BLaER1 treated with 17β-estradiol and CSF1 and Interleukin-3, amounts not matched to agents 10 nM and 100 nM (cell line): ENCODE measurements at regions not wholly inside any gene's neighbourhood (a gene's known extent, or its start where the extent isn't known, plus 50 kb on each side); places are given as distances from the start of the nearest gene placed in this dataset.
A peak's percentile ranks its signal among the peaks of the same experiment; 100 is the strongest.

ENCODE experiments used
- H3K27ac ChIP-seq, 11 experiments: shearing (Covaris generic); formaldehyde crosslinking; 2 replicates each; pipeline ENCODE4 v1.8.1; 2022
- H3K27me3 ChIP-seq, 11 experiments: shearing (Covaris generic); formaldehyde crosslinking; 2 replicates each; pipeline ENCODE4 v1.8.1; 2022
- H3K36me3 ChIP-seq, 11 experiments: shearing (Covaris generic); formaldehyde crosslinking; 2 replicates each; pipeline ENCODE4 v1.8.1; 2022
- H3K4me1 ChIP-seq, 10 experiments: shearing (Covaris generic); formaldehyde crosslinking; 2 replicates each; pipeline ENCODE4 v1.8.1; 2022
- H3K4me2 ChIP-seq, 11 experiments: shearing (Covaris generic); formaldehyde crosslinking; 2 replicates each; pipeline ENCODE4 v1.8.1; 2022
- H3K4me3 ChIP-seq, 10 experiments: shearing (Covaris generic); formaldehyde crosslinking; 2 replicates each; pipeline ENCODE4 v1.8.1; 2022
- H3K9ac ChIP-seq, 11 experiments: shearing (Covaris generic); formaldehyde crosslinking; 2 replicates each; pipeline ENCODE4 v1.8.1; 2022
- H3K9me3 ChIP-seq, 11 experiments: shearing (Covaris generic); formaldehyde crosslinking; replicated peaks in 1 of 11; 2 replicates each; pipeline ENCODE4 v1.8.1; 2022
- H4K20me1 ChIP-seq, 11 experiments: shearing (Covaris generic); formaldehyde crosslinking; 2 replicates each; pipeline ENCODE4 v1.8.1; 2022
- Cebpa-rat ChIP-seq, 11 experiments: shearing (Covaris generic); IDR thresholded peaks; 2 replicates each; pipeline ENCODE4 v1.8.1; 2022

GRCh38 chr5:82839881-82840280, 237.3 kb downstream of the TMEM167A start:
- H3K9ac ChIP-seq: no peak overlapping the region
- H3K27ac ChIP-seq: no peak overlapping the region
- no peak for TF ChIP-seq Cebpa-rat (IDR thresholded peaks at IDR 0.05)
- H3K9me3 ChIP-seq: peaks cover 17 to 25% (median 22%) of the 10 kb centered on the region in 11 experiments
- no peak overlapping the region for H3K4me2 ChIP-seq
- H3K4me3 ChIP-seq: no peak overlapping the region
- H3K27me3 ChIP-seq: no peaks in the 10 kb centered on the region
- peaks cover 0 to 10% (median 4%) of the 10 kb centered on the region in 10 experiments; a peak in 7 of 20 replicates for H3K4me1 ChIP-seq
- 0 out of 22 replicates have a peak, but pooled peaks cover 0 to 3% (median 0%) of the 10 kb centered on the region in 11 experiments for H3K36me3 ChIP-seq
- H4K20me1 ChIP-seq: no peaks in the 10 kb centered on the region

DNA sequence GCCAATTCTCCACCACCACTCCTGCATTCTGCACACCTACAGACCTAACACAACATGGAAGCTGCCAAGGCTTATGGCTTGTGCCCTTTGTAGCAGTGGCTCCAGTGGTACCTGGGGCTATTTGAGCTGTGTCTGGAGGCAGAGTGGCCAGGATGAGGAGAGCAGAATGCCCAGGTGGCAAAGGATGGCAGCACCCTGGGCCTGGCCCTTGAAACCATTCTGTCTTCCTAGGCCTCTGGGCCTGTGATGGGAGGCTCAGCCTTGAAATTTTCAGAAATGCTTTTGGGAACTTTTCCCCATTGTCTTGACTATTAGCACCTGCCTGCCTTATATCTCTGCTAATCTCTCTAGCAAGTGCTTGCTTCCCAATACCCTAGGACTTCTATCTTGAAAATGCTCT, 241.7 kb downstream of the TMEM167A start:
- Histone ChIP-seq H3K9me3 (peaks cover 20 to 31% (median 26%) of the 10 kb centered on the region in 11 experiments), H3K27me3 (no peaks in the 10 kb centered on the region), H3K27ac (no peak overlapping the region), H3K4me1 (peaks cover 0 to 10% (median 4%) of the 10 kb centered on the region in 10 experiments; a peak in 7 of 20 replicates), H3K9ac (no peak overlapping the region), H3K4me3 (no peak overlapping the region), H3K4me2 (no peak overlapping the region), H3K36me3 (0 out of 22 replicates have a peak, but pooled peaks cover 0 to 3% (median 0%) of the 10 kb centered on the region in 11 experiments), H4K20me1 (no peaks in the 10 kb centered on the region)
- TF ChIP-seq Cebpa-rat (IDR thresholded peaks at IDR 0.05): no peak

GRCh38 chr5:82834151-82834550, 243.0 kb downstream of the TMEM167A start:
- Histone ChIP-seq H3K36me3 (0 out of 22 replicates have a peak, but pooled peaks cover 0 to 3% (median 0%) of the 10 kb centered on the region in 11 experiments), H3K9me3 (peaks cover 20 to 31% (median 26%) of the 10 kb centered on the region in 11 experiments), H4K20me1 (no peaks in the 10 kb centered on the region), H3K27me3 (no peaks in the 10 kb centered on the region), H3K4me3 (no peak overlapping the region), H3K4me1 (peaks cover 0 to 9% (median 2%) of the 10 kb centered on the region in 10 experiments; a peak in 7 of 20 replicates), H3K4me2 (no peak overlapping the region), H3K9ac (no peak overlapping the region), H3K27ac (no peak overlapping the region)
- TF ChIP-seq Cebpa-rat (IDR thresholded peaks at IDR 0.05): no peak

- Histone ChIP-seq H3K9ac (no peak overlapping the region), H3K9me3 (peaks cover 20 to 31% (median 26%) of the 10 kb centered on the region in 11 experiments), H4K20me1 (no peaks in the 10 kb centered on the region), H3K27ac (no peak overlapping the region), H3K4me2 (no peak overlapping the region), H3K4me1 (no peaks in the 10 kb centered on the region), H3K4me3 (no peak overlapping the region), H3K36me3 (0 out of 22 replicates have a peak, but pooled peaks cover 0 to 3% (median 0%) of the 10 kb centered on the region in 11 experiments), H3K27me3 (no peaks in the 10 kb centered on the region)
- TF ChIP-seq Cebpa-rat (IDR thresholded peaks at IDR 0.05): no peak
These were observed 243.9 kb downstream of the TMEM167A start for GRCh38 chr5:82833277-82833676.

DNA sequence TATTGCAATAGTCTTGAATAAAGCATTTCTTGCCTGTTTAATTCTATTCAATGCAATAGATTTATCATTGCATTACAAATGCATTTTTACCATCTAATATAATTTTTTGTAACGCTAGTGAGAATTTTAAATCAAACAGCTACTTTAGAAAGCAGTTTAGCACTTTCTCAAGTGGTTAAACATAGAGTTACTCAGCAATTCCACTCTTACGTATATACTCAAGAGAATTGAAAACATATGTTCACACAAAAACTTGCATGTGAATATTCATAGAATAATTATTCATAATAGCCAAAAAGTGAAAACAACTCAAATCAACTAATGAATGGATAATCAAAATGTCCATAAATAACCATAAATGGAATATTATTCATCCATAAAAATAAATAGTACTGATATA, 244.7 kb downstream of the TMEM167A start:
- H3K4me3 ChIP-seq: no peak overlapping the region
- no peak overlapping the region for H3K27ac ChIP-seq
- no peaks in the 10 kb centered on the region for H3K4me1 ChIP-seq
- H4K20me1 ChIP-seq: no peaks in the 10 kb centered on the region
- no peak for TF ChIP-seq Cebpa-rat (IDR thresholded peaks at IDR 0.05)
- 0 out of 22 replicates have a peak, but pooled peaks cover 0 to 3% (median 0%) of the 10 kb centered on the region in 11 experiments for H3K36me3 ChIP-seq
- H3K9me3 ChIP-seq: peaks cover 20 to 31% (median 26%) of the 10 kb centered on the region in 11 experiments
- H3K4me2 ChIP-seq: no peak overlapping the region
- no peak overlapping the region for H3K9ac ChIP-seq
- no peaks in the 10 kb centered on the region for H3K27me3 ChIP-seq

DNA sequence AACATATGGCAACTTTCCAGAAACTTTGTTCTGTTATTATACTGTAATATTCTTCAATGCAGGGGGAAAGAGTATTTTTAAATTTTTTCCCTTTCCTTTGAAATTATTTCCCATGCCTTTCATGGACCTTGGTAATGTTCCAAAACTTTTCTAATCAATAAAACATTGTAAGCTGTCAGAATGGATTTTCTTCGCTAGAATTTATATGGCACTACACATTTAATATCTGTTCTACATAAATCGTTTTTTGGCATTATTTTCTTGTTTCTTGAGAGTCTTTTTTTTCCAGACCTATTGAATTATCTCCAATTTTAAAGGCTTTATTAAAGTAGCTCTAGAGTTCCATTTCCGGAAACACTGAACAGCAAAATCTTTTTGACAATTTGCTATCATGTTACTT, 249.0 kb downstream of the TMEM167A start:
- Histone ChIP-seq H3K4me3 (no peak overlapping the region), H4K20me1 (no peaks in the 10 kb centered on the region), H3K27me3 (no peaks in the 10 kb centered on the region), H3K4me1 (no peaks in the 10 kb centered on the region), H3K36me3 (no peaks in the 10 kb centered on the region), H3K9ac (no peak overlapping the region), H3K27ac (no peak overlapping the region), H3K4me2 (no peak overlapping the region), H3K9me3 (peaks cover 0 to 5% (median 0%) of the 10 kb centered on the region in 11 experiments; a peak in 2 of 22 replicates)
- no peak for TF ChIP-seq Cebpa-rat (IDR thresholded peaks at IDR 0.05)

DNA sequence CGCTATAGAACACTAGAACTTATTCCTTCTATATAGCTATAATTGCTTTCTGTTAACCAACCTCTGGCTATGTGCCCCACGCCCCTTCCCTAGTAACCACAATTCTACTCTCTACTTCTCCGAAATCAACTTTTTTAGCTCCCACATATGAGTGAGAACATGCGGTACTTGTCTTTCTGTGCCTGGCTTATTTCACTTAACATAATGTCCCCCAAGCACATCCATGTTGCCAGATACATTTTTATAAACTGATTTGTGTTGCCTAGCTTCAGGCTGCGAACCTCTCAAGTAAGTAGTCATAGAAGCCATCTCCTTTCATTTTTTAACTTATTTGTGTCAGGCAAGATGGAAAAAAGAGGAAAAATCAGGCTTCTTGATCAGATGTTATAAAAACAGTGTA, 249.5 kb downstream of the TMEM167A start:
- H3K27me3 ChIP-seq: no peaks in the 10 kb centered on the region
- no peak overlapping the region for H3K4me3 ChIP-seq
- no peaks in the 10 kb centered on the region for H3K36me3 ChIP-seq
- H3K9ac ChIP-seq: no peak overlapping the region
- no peak overlapping the region for H3K27ac ChIP-seq
- H3K4me1 ChIP-seq: no peaks in the 10 kb centered on the region
- no peak overlapping the region for H3K4me2 ChIP-seq
- peaks cover 0 to 8% (median 0%) of the 10 kb centered on the region in 11 experiments; a peak in 4 of 22 replicates for H3K9me3 ChIP-seq
- H4K20me1 ChIP-seq: no peaks in the 10 kb centered on the region
- TF ChIP-seq Cebpa-rat (IDR thresholded peaks at IDR 0.05): no peak

GRCh38 chr5:82822634-82822927, 254.6 kb downstream of the TMEM167A start:
- Histone ChIP-seq H3K36me3 (no peaks in the 10 kb centered on the region), H3K9me3 (peaks cover 0 to 10% (median 0%) of the 10 kb centered on the region in 11 experiments; a peak in 5 of 22 replicates), H3K27me3 (no peaks in the 10 kb centered on the region), H3K27ac (no peak overlapping the region), H3K4me3 (no peak overlapping the region), H4K20me1 (no peaks in the 10 kb centered on the region), H3K4me2 (no peak overlapping the region), H3K4me1 (peaks cover 13 to 22% (median 19%) of the 10 kb centered on the region in 10 experiments; a peak in 17 of 20 replicates), H3K9ac (no peak overlapping the region)
- no peak for TF ChIP-seq Cebpa-rat (IDR thresholded peaks at IDR 0.05)

DNA sequence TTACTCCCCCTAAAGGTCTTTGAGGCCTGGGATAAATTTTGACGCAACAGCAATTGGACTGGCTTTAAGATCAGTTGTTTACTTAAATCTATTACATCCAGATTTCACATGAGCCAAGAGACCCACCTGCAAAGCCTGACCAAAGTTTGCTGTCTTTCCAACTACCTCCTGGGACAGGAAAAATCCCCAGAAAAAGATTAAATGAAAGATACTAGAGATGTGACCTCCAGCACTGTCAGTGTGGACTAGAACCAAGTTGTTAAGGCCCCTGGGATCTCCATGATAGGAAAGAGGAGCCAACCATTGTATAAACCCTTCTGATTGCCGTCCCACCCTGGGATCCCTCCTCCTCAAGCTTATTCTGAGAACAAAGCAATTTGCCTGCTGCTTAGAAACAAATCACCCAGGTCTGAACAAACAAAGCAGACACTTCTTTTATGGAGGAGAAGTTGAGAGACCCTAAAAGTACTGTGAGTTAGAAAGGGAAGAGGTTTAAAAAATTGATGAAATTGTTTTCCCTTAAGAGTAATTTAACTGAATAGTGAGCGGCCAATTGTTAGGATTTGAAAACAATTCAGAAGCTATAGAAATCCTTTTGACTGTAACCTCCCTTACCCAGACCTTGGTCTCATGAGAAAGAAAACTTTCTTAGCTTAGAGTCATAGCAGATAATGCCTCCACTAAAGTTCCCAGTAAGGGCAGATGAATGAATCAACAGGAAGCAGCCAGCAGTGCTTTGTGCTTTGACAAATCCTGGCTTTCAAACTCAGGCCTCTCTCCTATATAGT, 255.2 kb downstream of the TMEM167A start:
- Histone ChIP-seq H3K4me2 (peak overlapping the region in 9 of 11 experiments; percentile 42 to 69 (median 58); a peak in 17 of 22 replicates), H3K27ac (peak overlapping the region in 2 of 11 experiments; percentile 69 to 71; a peak in 3 of 22 replicates), H3K4me3 (no peak overlapping the region), H3K9ac (no peak overlapping the region), H3K27me3 (no peaks in the 10 kb centered on the region), H3K4me1 (peaks cover 13 to 22% (median 19%) of the 10 kb centered on the region in 10 experiments; a peak in 17 of 20 replicates), H4K20me1 (no peaks in the 10 kb centered on the region), H3K36me3 (no peaks in the 10 kb centered on the region), H3K9me3 (peaks cover 0 to 10% (median 0%) of the 10 kb centered on the region in 11 experiments; a peak in 5 of 22 replicates)
- no peak for TF ChIP-seq Cebpa-rat (IDR thresholded peaks at IDR 0.05)
